ENCODE measurements at regions not wholly inside any gene's neighbourhood (a gene's known extent, or its start where the extent isn't known, plus 50 kb on each side); places are given as distances from the start of the nearest gene placed in this dataset.

GRCh38 chr3:105246536-105246935, 120.2 kb upstream of the ALCAM start:
- no peak for DNase-seq (ENCODE audit: unreplicated experiment)

GRCh38 chr3:105253225-105253624, 113.5 kb upstream of the ALCAM start:
- peaks cover 5% of the 10 kb centered on the region for H3K4me1 Mint-ChIP-seq (ENCODE audit: insufficient read depth, unreplicated experiment)
- TF ChIP-seq CTCF (IDR thresholded peaks at IDR 0.05; ENCODE audit: unreplicated experiment): no peak
- no peak overlapping the region for H3K27ac Mint-ChIP-seq (ENCODE audit: low read depth, unreplicated experiment)
- intact Hi-C loops (cut with micrococcal nuclease): no loop called here
- no peaks in the 10 kb centered on the region for H3K27me3 Mint-ChIP-seq (ENCODE audit: insufficient read depth, unreplicated experiment)
- ChIA-PET POLR2A (no interaction called here), CTCF (interaction anchor here (0.6 kb wide), 1 partner anchor 66 kb away, joined by 3 read pairs; no protein-coding TSS in a partner anchor)
- DNase-seq (ENCODE audit: unreplicated experiment): no peak
- peaks cover 7% of the 10 kb centered on the region for H3K36me3 Mint-ChIP-seq (ENCODE audit: insufficient read depth, unreplicated experiment)
- no TSS peak for BruUV-seq (replicated peaks)
- no peaks in the 10 kb centered on the region for H3K9me3 Mint-ChIP-seq (ENCODE audit: unreplicated experiment)
- H3K4me3 Mint-ChIP-seq (ENCODE audit: unreplicated experiment): no peak overlapping the region

More at GRCh38 chr3:105246536-105246935, 120.2 kb upstream of the ALCAM start:
- H3K27ac Mint-ChIP-seq (ENCODE audit: low read depth, unreplicated experiment): no peak overlapping the region
- no peak for TF ChIP-seq CTCF (IDR thresholded peaks at IDR 0.05; ENCODE audit: unreplicated experiment)
- ChIA-PET POLR2A (no interaction called here), CTCF (no interaction called here)
- H3K4me3 Mint-ChIP-seq (ENCODE audit: unreplicated experiment): no peak overlapping the region
- H3K9me3 Mint-ChIP-seq (ENCODE audit: unreplicated experiment): no peaks in the 10 kb centered on the region
- intact Hi-C loops (cut with micrococcal nuclease): no loop called here
- no peaks in the 10 kb centered on the region for H3K36me3 Mint-ChIP-seq (ENCODE audit: insufficient read depth, unreplicated experiment)
- no peaks in the 10 kb centered on the region for H3K27me3 Mint-ChIP-seq (ENCODE audit: insufficient read depth, unreplicated experiment)
- BruUV-seq (replicated peaks): no TSS peak
- H3K4me1 Mint-ChIP-seq (ENCODE audit: insufficient read depth, unreplicated experiment): no peaks in the 10 kb centered on the region

GRCh38 chr3:105254154-105254553, 112.6 kb upstream of the ALCAM start:
- no peak for TF ChIP-seq CTCF (IDR thresholded peaks at IDR 0.05; ENCODE audit: unreplicated experiment)
- H3K9me3 Mint-ChIP-seq (ENCODE audit: unreplicated experiment): no peaks in the 10 kb centered on the region
- ChIA-PET POLR2A (interaction anchor here (0.6 kb wide), 2 partner anchors 144 to 291 kb away, joined by 3 read pairs; no protein-coding TSS in a partner anchor), CTCF (interaction anchor here (0.7 kb wide), 1 partner anchor 1818 kb away, joined by 4 read pairs; no protein-coding TSS in a partner anchor)
- peaks cover 5% of the 10 kb centered on the region for H3K4me1 Mint-ChIP-seq (ENCODE audit: insufficient read depth, unreplicated experiment)
- no peak for DNase-seq (ENCODE audit: unreplicated experiment)
- H3K4me3 Mint-ChIP-seq (ENCODE audit: unreplicated experiment): no peak overlapping the region
- peaks cover 7% of the 10 kb centered on the region for H3K36me3 Mint-ChIP-seq (ENCODE audit: insufficient read depth, unreplicated experiment)
- no peaks in the 10 kb centered on the region for H3K27me3 Mint-ChIP-seq (ENCODE audit: insufficient read depth, unreplicated experiment)
- no peak overlapping the region for H3K27ac Mint-ChIP-seq (ENCODE audit: low read depth, unreplicated experiment)
- intact Hi-C loops (cut with micrococcal nuclease): no loop called here
- BruUV-seq (replicated peaks): no TSS peak

GRCh38 chr3:105255350-105255749, 111.4 kb upstream of the ALCAM start:
- no peak for DNase-seq (ENCODE audit: unreplicated experiment)
- no peak for TF ChIP-seq CTCF (IDR thresholded peaks at IDR 0.05; ENCODE audit: unreplicated experiment)
- peak overlapping the region; percentile 36 for H3K27ac Mint-ChIP-seq (ENCODE audit: low read depth, unreplicated experiment)
- BruUV-seq (replicated peaks): no TSS peak
- H3K4me3 Mint-ChIP-seq (ENCODE audit: unreplicated experiment): no peak overlapping the region
- POLR2A ChIA-PET: no interaction called here
- intact Hi-C loops (cut with micrococcal nuclease): no loop called here
- no peaks in the 10 kb centered on the region for H3K27me3 Mint-ChIP-seq (ENCODE audit: insufficient read depth, unreplicated experiment)
- peaks cover 7% of the 10 kb centered on the region for H3K36me3 Mint-ChIP-seq (ENCODE audit: insufficient read depth, unreplicated experiment)
- H3K9me3 Mint-ChIP-seq (ENCODE audit: unreplicated experiment): peaks cover 3% of the 10 kb centered on the region
- CTCF ChIA-PET: no interaction called here
- H3K4me1 Mint-ChIP-seq (ENCODE audit: insufficient read depth, unreplicated experiment): peaks cover 5% of the 10 kb centered on the region
